HG03469 (cell line): ENCODE measurements at regions not wholly inside any gene's neighbourhood (a gene's known extent, or its start where the extent isn't known, plus 50 kb on each side); places are given as distances from the start of the nearest gene placed in this dataset.
A peak's percentile ranks its signal among the peaks of the same experiment; 100 is the strongest.

Source experiments
- ATAC-seq: cut with Tn5 transposase; IDR thresholded peaks from one replicate; pipeline ENCODE4 v1.9.1; 2021; ENCODE audit warnings: mild to moderate bottlenecking, moderate library complexity, moderate number of reproducible peaks; ENCODE audit not compliant: unreplicated experiment

- ATAC-seq = no peak
Measured at GRCh38 chr9:79224672-79225433, 346.9 kb upstream of the TLE4 start.

- ATAC-seq = peak; percentile 56
Measured at GRCh38 chr9:79233542-79233941, 338.2 kb upstream of the TLE4 start.

- no peak for ATAC-seq
Measured at GRCh38 chr9:79236466-79236865, 335.3 kb upstream of the TLE4 start.

- ATAC-seq = no peak
Measured at GRCh38 chr9:79237861-79238260, 333.9 kb upstream of the TLE4 start.

GRCh38 chr9:79240774-79241173, 331.0 kb upstream of the TLE4 start:
- no peak for ATAC-seq

GRCh38 chr9:79242489-79242888, 329.3 kb upstream of the TLE4 start:
- ATAC-seq = no peak

GRCh38 chr9:79246170-79246569, 325.6 kb upstream of the TLE4 start:
- ATAC-seq = no peak

- ATAC-seq = no peak
Measured at GRCh38 chr9:79247021-79247420, 324.7 kb upstream of the TLE4 start.

GRCh38 chr9:79250806-79251205, 321.0 kb upstream of the TLE4 start:
- no peak for ATAC-seq

- no peak for ATAC-seq
Measured at GRCh38 chr9:79254900-79255650, 316.7 kb upstream of the TLE4 start.

- no peak for ATAC-seq
Measured at GRCh38 chr9:79255651-79256260, 316.0 kb upstream of the TLE4 start.

GRCh38 chr9:79256691-79257213, 315.0 kb upstream of the TLE4 start:
- no peak for ATAC-seq

GRCh38 chr9:79257228-79257781, 314.5 kb upstream of the TLE4 start:
- no peak for ATAC-seq

- no peak for ATAC-seq
Measured at GRCh38 chr9:79257790-79258351, 313.9 kb upstream of the TLE4 start.

GRCh38 chr9:79259858-79260257, 311.9 kb upstream of the TLE4 start:
- ATAC-seq = no peak

GRCh38 chr9:79263628-79264027, 308.1 kb upstream of the TLE4 start:
- no peak for ATAC-seq

GRCh38 chr9:79264041-79264440, 307.7 kb upstream of the TLE4 start:
- ATAC-seq = no peak

- ATAC-seq = no peak
Measured at GRCh38 chr9:79264511-79265355, 307.0 kb upstream of the TLE4 start.

- ATAC-seq = no peak
Measured at GRCh38 chr9:79266986-79267385, 304.8 kb upstream of the TLE4 start.

- no peak for ATAC-seq
Measured at GRCh38 chr9:79268806-79269205, 303.0 kb upstream of the TLE4 start.
